DOHH2 (cell line): ENCODE measurements at regions not wholly inside any gene's neighbourhood (a gene's known extent, or its start where the extent isn't known, plus 50 kb on each side); places are given as distances from the start of the nearest gene placed in this dataset.

ENCODE experiments used
- H3F3A ChIP-seq: fragments of 200-600 bp; sonication (generic), shearing (Covaris generic); 2 replicates; pipeline ENCODE4 v1.6.0; 2016; ENCODE audit warnings: antibody characterized with exemption, mild to moderate bottlenecking; ENCODE audit not compliant: control insufficient read depth, insufficient read depth
- H3K27ac ChIP-seq: fragments of 200-600 bp; sonication (generic); 2 replicates; pipeline ENCODE4 v1.5.1; 2014; ENCODE audit warnings: low read depth, mild to moderate bottlenecking, low read length, moderate library complexity
- H3K27me3 ChIP-seq: fragments of 200-600 bp; sonication (generic); 2 replicates; pipeline ENCODE4 v1.6.1; 2014; ENCODE audit warnings: mild to moderate bottlenecking, low read length, mixed read lengths; ENCODE audit not compliant: control insufficient read depth
- H3K36me3 ChIP-seq: fragments of 200-600 bp; sonication (generic); 2 replicates; pipeline ENCODE4 v1.6.1; 2014; ENCODE audit warnings: mild to moderate bottlenecking, low read length, moderate library complexity, mixed read lengths; ENCODE audit not compliant: control insufficient read depth
- H3K4me1 ChIP-seq: fragments of 200-600 bp; sonication (generic); 2 replicates; pipeline ENCODE4 v1.6.1; 2014; ENCODE audit warnings: mild to moderate bottlenecking, low read length, mixed read lengths; ENCODE audit not compliant: control insufficient read depth
- H3K4me2 ChIP-seq: fragments of 200-600 bp; sonication (generic); 2 replicates; pipeline ENCODE4 v1.6.0; 2014; ENCODE audit warnings: mild to moderate bottlenecking, low read length, moderate library complexity
- H3K4me3 ChIP-seq: fragments of 200-600 bp; sonication (generic); 2 replicates; pipeline ENCODE4 v1.5.1; 2014; ENCODE audit warnings: mild to moderate bottlenecking, low read length, mixed read lengths
- H3K79me2 ChIP-seq: fragments of 200-600 bp; sonication (generic); 2 replicates; pipeline ENCODE4 v1.6.1; 2014; ENCODE audit warnings: mild to moderate bottlenecking, low read length, mixed read lengths; ENCODE audit not compliant: control insufficient read depth
- H3K9me2 ChIP-seq: fragments of 200-600 bp; sonication (generic); replicated peaks from 2 replicates; pipeline ENCODE4 v1.6.1; 2014; ENCODE audit warnings: mild to moderate bottlenecking, low read length, mixed read lengths; ENCODE audit not compliant: control insufficient read depth
- H3K9me3 ChIP-seq: fragments of 200-600 bp; sonication (generic); 2 replicates; pipeline ENCODE4 v1.6.1; 2014; ENCODE audit warnings: antibody characterized with exemption, low read length, mixed read lengths; ENCODE audit not compliant: control insufficient read depth, insufficient read depth
- H4K20me1 ChIP-seq: fragments of 200-600 bp; sonication (generic); 2 replicates; pipeline ENCODE4 v1.6.0; 2014; ENCODE audit warnings: low read depth, mild to moderate bottlenecking, antibody characterized with exemption, low read length, moderate library complexity; ENCODE audit not compliant: control insufficient read depth, insufficient read depth
- CTCF ChIP-seq: fragments of 200-600 bp; sonication (generic); IDR thresholded peaks from one replicate; pipeline ENCODE4 v1.5.1; 2014; ENCODE audit warnings: antibody characterized with exemption, mild to moderate bottlenecking, low read depth, low read length; ENCODE audit not compliant: poor library complexity, severe bottlenecking
- EZH2phosphoT487 ChIP-seq: fragments of 200-600 bp; sonication (generic); IDR thresholded peaks from 2 replicates; pipeline ENCODE4 v1.6.1; 2017; ENCODE audit warnings: borderline replicate concordance, mild to moderate bottlenecking, antibody characterized with exemption, low read length, moderate library complexity, mixed read lengths

GRCh38 chr6:12384357-12384912 is 94.3 kb downstream of the EDN1 start:
- Histone ChIP-seq H3K9me2 (no peaks in the 10 kb centered on the region), H4K20me1 (no peaks in the 10 kb centered on the region), H3K27ac (no peak overlapping the region), H3F3A (no peaks in the 10 kb centered on the region), H3K4me2 (no peak overlapping the region), H3K4me1 (no peaks in the 10 kb centered on the region), H3K79me2 (no peaks in the 10 kb centered on the region), H3K27me3 (no peaks in the 10 kb centered on the region), H3K4me3 (no peak overlapping the region), H3K36me3 (no peaks in the 10 kb centered on the region), H3K9me3 (no peaks in the 10 kb centered on the region)
- TF ChIP-seq CTCF (no peak), EZH2phosphoT487 (no peak)

- no peaks in the 10 kb centered on the region for H3K36me3 ChIP-seq
- TF ChIP-seq CTCF (no peak), EZH2phosphoT487 (no peak)
- no peaks in the 10 kb centered on the region for H3F3A ChIP-seq
- no peak overlapping the region for H3K27ac ChIP-seq
- H3K79me2 ChIP-seq: no peaks in the 10 kb centered on the region
- no peak overlapping the region for H3K4me3 ChIP-seq
- H3K9me3 ChIP-seq: no peaks in the 10 kb centered on the region
- H3K4me1 ChIP-seq: no peaks in the 10 kb centered on the region
- H4K20me1 ChIP-seq: no peaks in the 10 kb centered on the region
- H3K9me2 ChIP-seq: no peaks in the 10 kb centered on the region
- no peaks in the 10 kb centered on the region for H3K27me3 ChIP-seq
- no peak overlapping the region for H3K4me2 ChIP-seq
These were observed 95.2 kb downstream of the EDN1 start for GRCh38 chr6:12385316-12385715.

GRCh38 chr6:12386816-12387215 is 96.7 kb downstream of the EDN1 start:
- TF ChIP-seq EZH2phosphoT487 (no peak), CTCF (no peak)
- Histone ChIP-seq H3K79me2 (no peaks in the 10 kb centered on the region), H4K20me1 (no peaks in the 10 kb centered on the region), H3K4me2 (no peak overlapping the region), H3K27ac (no peak overlapping the region), H3K4me3 (no peak overlapping the region), H3K36me3 (no peaks in the 10 kb centered on the region), H3K9me2 (no peaks in the 10 kb centered on the region), H3K9me3 (no peaks in the 10 kb centered on the region), H3K4me1 (no peaks in the 10 kb centered on the region), H3F3A (no peaks in the 10 kb centered on the region), H3K27me3 (no peaks in the 10 kb centered on the region)

GRCh38 chr6:12391472-12391871 is 101.3 kb downstream of the EDN1 start:
- Histone ChIP-seq H3K79me2 (no peaks in the 10 kb centered on the region), H4K20me1 (no peaks in the 10 kb centered on the region), H3F3A (no peaks in the 10 kb centered on the region), H3K27ac (no peak overlapping the region), H3K4me1 (no peaks in the 10 kb centered on the region), H3K27me3 (no peaks in the 10 kb centered on the region), H3K4me3 (no peak overlapping the region), H3K9me2 (no peaks in the 10 kb centered on the region), H3K36me3 (no peaks in the 10 kb centered on the region), H3K4me2 (no peak overlapping the region), H3K9me3 (no peaks in the 10 kb centered on the region)
- TF ChIP-seq CTCF: no peak
- no peak for TF ChIP-seq EZH2phosphoT487
